Tibial artery (tissue), 4 donors: ENCODE measurements at regions not wholly inside any gene's neighbourhood (a gene's known extent, or its start where the extent isn't known, plus 50 kb on each side); places are given as distances from the start of the nearest gene placed in this dataset.
"Not testable (repeated sequence)": the region's sequence is repeated elsewhere in the genome, so short reads cannot be mapped to it uniquely, and the experiment has no call there.

Experiments
- DNase-seq, 2 donors: peaks; one replicate each; pipeline ENCODE4 v3.0.0-alpha.2; 2019
- H3K27ac ChIP-seq, 2 donors: fragments of 200-600 bp; sonication (generic) in 1 of 2; 1 replicate in 1 of 2; 2 replicates in 1 of 2; pipeline ENCODE4 v1.5.1; 2018 to 2019; ENCODE audit warnings: mild to moderate bottlenecking in 1 of 2
- H3K27me3 ChIP-seq, 2 donors: fragments of 200-600 bp; sonication (generic) in 1 of 2; one replicate each; pipeline versions ENCODE4 v1.5.1 to v1.6.0; 2016 to 2019
- H3K36me3 ChIP-seq, 3 donors: fragments of 200-600 bp; sonication (generic) in 2 of 3; one replicate each; pipeline ENCODE4 v1.5.1; 2016 to 2019; ENCODE audit warnings: mild to moderate bottlenecking in 2 of 3
- H3K4me1 ChIP-seq, 4 donors: fragments of 200-600 bp; sonication (generic) in 2 of 4; 1 replicate in 3 of 4; 2 replicates in 1 of 4; pipeline ENCODE4 v1.5.1; 2016 to 2019
- H3K4me3 ChIP-seq, 2 donors: fragments of 200-600 bp; sonication (generic) in 1 of 2; 1 replicate in 1 of 2; 2 replicates in 1 of 2; pipeline ENCODE4 v1.5.1; 2018 to 2019; ENCODE audit warnings: mild to moderate bottlenecking in 2 of 2
- H3K9me3 ChIP-seq, 3 donors: fragments of 200-600 bp; sonication (generic) in 1 of 3; one replicate each; pipeline ENCODE4 v1.5.1; 2016 to 2019
- intact Hi-C: fragments of 100-400 bp; cut with DNase I; formaldehyde crosslinking; loops from one replicate; pipeline ENCODE4 v1.15.0; 2023; ENCODE audit warnings: low total_unique reads
- TF ChIP-seq, protein P1 (sequence below), 2 experiments: fragments of 200-600 bp in 1 of 2; fragments of 450-650 bp in 1 of 2; IDR thresholded peaks; one replicate each; pipeline ENCODE4 v1.5.1; 2017 to 2019; ENCODE audit warnings: antibody characterized with exemption in 2 of 2, mild to moderate bottlenecking in 1 of 2, moderate library complexity in 1 of 2

DNA sequence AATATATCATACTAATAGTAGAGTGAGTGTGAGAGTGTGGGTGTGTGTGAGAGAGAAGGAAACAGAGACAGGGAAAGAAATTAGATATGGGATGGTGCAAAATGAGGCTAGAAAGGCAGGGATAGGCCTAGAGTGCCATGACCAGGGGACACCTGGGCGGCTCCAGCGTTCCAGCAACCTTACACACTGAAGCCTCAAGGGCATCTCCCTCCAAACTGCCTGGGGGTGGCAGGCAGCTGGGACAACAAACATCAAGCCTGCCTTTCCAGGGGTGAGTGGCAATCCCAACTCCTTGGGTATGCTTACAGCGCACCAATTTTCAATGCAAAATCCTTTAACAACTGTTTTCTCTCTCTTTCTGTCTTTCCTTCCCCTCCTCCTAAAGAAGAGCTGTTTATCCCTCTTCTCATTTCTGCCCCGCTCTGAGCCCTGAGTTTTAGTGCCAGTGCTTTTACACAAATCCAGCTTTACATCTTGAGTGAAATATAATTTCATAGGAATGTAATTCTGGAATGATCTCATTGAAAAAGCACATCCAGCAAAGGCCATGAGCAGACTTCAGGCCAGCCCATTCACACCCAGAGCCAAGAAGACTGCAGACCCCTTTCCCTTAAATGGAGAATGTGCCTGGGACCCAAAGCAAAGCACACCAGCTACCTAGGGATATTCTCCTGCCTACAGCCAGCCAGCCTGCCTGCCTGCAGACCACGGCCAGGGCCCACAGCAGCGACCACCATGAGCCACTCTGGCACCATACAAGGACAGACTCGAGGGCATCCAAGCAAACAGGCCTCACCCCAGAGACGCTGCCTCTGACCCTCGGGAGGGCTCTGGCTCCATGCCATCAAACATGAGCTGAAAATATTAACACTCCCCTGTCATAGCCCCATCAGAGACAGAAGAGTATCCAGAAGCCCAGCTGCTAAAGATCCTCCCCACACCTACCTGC is 90.3 kb downstream of the RPL27A start:
- Histone ChIP-seq H3K9me3 (no peaks in the 10 kb centered on the region), H3K27me3 (no peaks in the 10 kb centered on the region), H3K4me1 (peaks cover 0 to 99% (median 63%) of the 10 kb centered on the region in 4 donors), H3K36me3 (no peaks in the 10 kb centered on the region), H3K27ac (peak overlapping the region; percentile 78 to 84), H3K4me3 (no peak overlapping the region)
- no peak for DNase-seq
- intact Hi-C loops: no loop called here
- TF ChIP-seq, protein P1, sequence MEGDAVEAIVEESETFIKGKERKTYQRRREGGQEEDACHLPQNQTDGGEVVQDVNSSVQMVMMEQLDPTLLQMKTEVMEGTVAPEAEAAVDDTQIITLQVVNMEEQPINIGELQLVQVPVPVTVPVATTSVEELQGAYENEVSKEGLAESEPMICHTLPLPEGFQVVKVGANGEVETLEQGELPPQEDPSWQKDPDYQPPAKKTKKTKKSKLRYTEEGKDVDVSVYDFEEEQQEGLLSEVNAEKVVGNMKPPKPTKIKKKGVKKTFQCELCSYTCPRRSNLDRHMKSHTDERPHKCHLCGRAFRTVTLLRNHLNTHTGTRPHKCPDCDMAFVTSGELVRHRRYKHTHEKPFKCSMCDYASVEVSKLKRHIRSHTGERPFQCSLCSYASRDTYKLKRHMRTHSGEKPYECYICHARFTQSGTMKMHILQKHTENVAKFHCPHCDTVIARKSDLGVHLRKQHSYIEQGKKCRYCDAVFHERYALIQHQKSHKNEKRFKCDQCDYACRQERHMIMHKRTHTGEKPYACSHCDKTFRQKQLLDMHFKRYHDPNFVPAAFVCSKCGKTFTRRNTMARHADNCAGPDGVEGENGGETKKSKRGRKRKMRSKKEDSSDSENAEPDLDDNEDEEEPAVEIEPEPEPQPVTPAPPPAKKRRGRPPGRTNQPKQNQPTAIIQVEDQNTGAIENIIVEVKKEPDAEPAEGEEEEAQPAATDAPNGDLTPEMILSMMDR (IDR thresholded peaks at IDR 0.05): no peak

DNA sequence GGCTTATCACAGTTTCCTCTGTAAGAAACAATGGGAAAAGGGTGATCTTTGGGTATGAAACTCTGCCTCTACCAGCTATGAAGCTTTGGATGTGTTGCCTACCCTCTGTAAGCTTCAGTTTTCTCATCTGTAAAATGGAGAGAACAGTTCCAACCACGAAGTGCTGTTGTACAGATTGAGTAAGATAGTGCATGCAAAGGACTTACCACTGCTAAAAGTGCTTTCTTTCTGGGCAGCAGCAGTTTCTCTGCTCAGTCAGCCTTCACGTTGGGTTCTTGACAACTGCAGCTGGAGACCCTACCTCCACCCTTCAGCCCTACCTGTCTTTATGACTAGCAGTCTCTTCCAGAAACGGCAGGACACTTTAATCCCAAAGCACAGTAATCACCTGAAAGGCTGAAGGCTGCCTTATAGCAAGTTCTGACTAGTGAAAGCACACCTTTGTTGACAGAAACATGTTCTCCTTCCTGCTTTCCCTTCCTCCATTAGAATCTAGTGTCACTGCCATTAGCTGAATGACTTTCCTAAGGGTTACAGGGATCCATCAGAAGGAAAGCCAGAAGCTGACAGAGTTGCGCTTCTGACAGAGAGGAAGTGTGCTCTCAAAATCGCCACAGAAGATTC is 91.4 kb downstream of the RPL27A start:
- H3K27ac ChIP-seq: peak overlapping the region; percentile 78 to 84
- DNase-seq: no peak
- no peak overlapping the region for H3K4me3 ChIP-seq
- H3K27me3 ChIP-seq: no peaks in the 10 kb centered on the region
- peaks cover 0 to 99% (median 63%) of the 10 kb centered on the region in 4 donors for H3K4me1 ChIP-seq
- intact Hi-C loops: no loop called here
- H3K36me3 ChIP-seq: no peaks in the 10 kb centered on the region
- H3K9me3 ChIP-seq: no peaks in the 10 kb centered on the region
- TF ChIP-seq, protein P1 (IDR thresholded peaks at IDR 0.05): no peak

DNA sequence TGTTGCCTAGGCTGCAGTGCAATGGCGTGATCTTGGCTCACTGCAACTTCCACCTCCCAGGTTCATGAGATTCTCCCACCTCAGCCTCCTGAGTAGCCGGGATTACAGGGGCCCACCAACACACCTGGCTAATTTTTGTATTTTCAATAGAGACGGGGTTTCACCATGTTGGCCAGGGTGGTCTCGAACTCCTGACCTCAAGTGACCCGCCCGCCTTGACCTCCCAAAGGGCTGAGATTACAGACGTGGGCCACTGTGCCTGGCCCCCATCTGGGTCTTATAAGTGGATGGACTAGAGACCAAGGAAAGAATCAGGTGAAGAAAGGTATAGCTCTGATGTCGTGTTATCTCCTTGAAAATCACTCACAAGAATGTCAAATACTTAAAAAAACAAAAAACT is 92.3 kb downstream of the RPL27A start:
- H3K27me3 ChIP-seq, H3K36me3 ChIP-seq, intact Hi-C loops, H3K9me3 ChIP-seq, DNase-seq, H3K4me3 ChIP-seq: not testable (repeated sequence)
- H3K27ac ChIP-seq: peak overlapping the region; percentile 78 to 84
- H3K4me1 ChIP-seq: peaks cover 0 to 99% (median 65%) of the 10 kb centered on the region in 4 donors

DNA sequence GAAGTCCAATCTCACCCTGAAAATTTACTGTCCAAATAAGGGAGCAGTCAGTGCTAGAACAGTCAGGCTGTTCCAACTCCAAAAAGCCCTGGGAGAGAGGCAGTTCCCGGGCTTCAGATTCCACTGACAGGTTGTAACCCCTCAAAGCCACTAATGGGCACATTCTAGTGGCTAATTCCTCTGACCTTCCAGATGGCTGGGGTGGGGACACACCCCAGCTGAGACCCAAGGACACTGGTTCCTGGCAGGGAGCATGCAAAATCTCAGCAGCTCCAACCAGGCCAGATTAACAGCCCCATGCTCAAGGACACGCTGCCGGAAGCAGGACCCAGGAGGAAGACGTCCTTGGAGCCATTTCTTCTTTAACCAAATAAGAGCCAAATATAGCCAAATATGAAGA is 92.7 kb downstream of the RPL27A start:
- peaks cover 0 to 100% (median 65%) of the 10 kb centered on the region in 4 donors for H3K4me1 ChIP-seq

DNA sequence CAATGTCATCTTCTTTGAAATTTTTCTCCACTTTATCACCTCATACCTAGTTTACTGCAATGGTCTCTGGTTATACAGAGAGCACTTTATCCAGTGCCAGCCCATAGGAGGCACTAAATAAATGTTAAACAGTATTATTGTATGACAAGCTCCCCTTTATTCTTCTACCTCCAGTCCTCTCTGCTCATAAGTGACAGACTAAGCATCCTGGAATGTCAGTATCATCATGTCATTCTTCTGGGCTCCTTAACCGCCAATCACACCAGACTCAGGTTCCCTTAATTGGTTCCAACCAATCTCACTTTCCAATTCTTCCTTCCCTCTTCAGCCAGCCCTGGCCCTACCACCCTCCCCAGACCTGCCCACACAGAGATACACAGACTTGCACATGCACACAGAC is 93.1 kb downstream of the RPL27A start:
- Histone ChIP-seq H3K4me3 (no peak overlapping the region), H3K9me3 (no peaks in the 10 kb centered on the region), H3K36me3 (no peaks in the 10 kb centered on the region), H3K27me3 (no peaks in the 10 kb centered on the region), H3K27ac (peak overlapping the region; percentile 78 to 84), H3K4me1 (peaks cover 0 to 100% (median 66%) of the 10 kb centered on the region in 4 donors)
- DNase-seq: no peak
- intact Hi-C loops: no loop called here
- TF ChIP-seq, protein P1 (IDR thresholded peaks at IDR 0.05): no peak

More for the DNA sequence above, 92.7 kb downstream of the RPL27A start:
- TF ChIP-seq, protein P1 (IDR thresholded peaks at IDR 0.05): no peak
- no peaks in the 10 kb centered on the region for H3K9me3 ChIP-seq
- H3K27ac ChIP-seq: peak overlapping the region; percentile 78 to 84
- intact Hi-C loops: no loop called here
- H3K27me3 ChIP-seq: no peaks in the 10 kb centered on the region
- no peaks in the 10 kb centered on the region for H3K36me3 ChIP-seq
- no peak overlapping the region for H3K4me3 ChIP-seq
- peak in 1 of 2 donors; percentile 74 for DNase-seq

DNA sequence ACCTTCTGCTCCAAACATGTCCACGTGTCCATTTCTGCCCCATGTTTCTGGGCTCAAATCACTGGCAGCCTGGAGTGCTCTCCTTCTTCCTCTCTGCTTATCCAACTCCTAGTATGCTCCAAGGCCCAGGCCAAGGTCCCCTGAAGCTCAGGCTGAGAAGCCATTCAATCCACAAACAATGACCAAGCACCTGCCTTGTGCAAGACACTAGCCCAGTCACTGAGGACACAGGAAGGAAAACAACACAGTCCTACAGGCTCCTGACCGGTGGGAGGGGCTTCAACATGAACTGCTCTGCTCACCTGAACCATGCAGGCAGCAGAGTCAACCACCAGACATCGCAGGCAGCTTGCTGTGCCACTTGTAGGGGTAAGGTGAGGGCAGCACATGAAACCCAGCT is 93.6 kb downstream of the RPL27A start:
- intact Hi-C loops: no loop called here
- no peak for DNase-seq
- no peaks in the 10 kb centered on the region for H3K9me3 ChIP-seq
- H3K4me3 ChIP-seq: no peak overlapping the region
- H3K27ac ChIP-seq: peak overlapping the region; percentile 78 to 84
- no peaks in the 10 kb centered on the region for H3K36me3 ChIP-seq
- peaks cover 0 to 100% (median 65%) of the 10 kb centered on the region in 4 donors for H3K4me1 ChIP-seq
- TF ChIP-seq, protein P1 (IDR thresholded peaks at IDR 0.05): no peak
- no peaks in the 10 kb centered on the region for H3K27me3 ChIP-seq
